Upper lobe of left lung (tissue), 6 donors: ENCODE measurements at regions not wholly inside any gene's neighbourhood (a gene's known extent, or its start where the extent isn't known, plus 50 kb on each side); places are given as distances from the start of the nearest gene placed in this dataset.

Experiments
- ATAC-seq, 2 donors: fragments of 200-7000 bp; cut with Tn5 transposase; one replicate each; pipeline ENCODE4 v1.9.1; 2022; ENCODE audit warnings: mild to moderate bottlenecking in 2 of 2, moderate library complexity in 2 of 2; ENCODE audit not compliant: low FRiP score in 2 of 2
- DNase-seq, 2 donors: peaks; one replicate each; pipeline ENCODE4 v3.0.0-alpha.2; 2019 to 2020
- H3K27ac ChIP-seq, 4 donors: fragments of 200-600 bp; sonication (generic); one replicate each; pipeline ENCODE4 v1.5.1; 2016 to 2019
- H3K27me3 ChIP-seq, 4 donors: fragments of 200-600 bp; sonication (generic); one replicate each; pipeline ENCODE4 v1.5.1; 2017 to 2019
- H3K36me3 ChIP-seq, 4 donors: fragments of 200-600 bp; sonication (generic); one replicate each; pipeline ENCODE4 v1.5.1; 2016 to 2019
- H3K4me1 ChIP-seq, 4 donors: fragments of 200-600 bp; sonication (generic); one replicate each; pipeline ENCODE4 v1.5.1; 2018 to 2019
- H3K4me3 ChIP-seq, 4 donors: fragments of 200-600 bp; sonication (generic); one replicate each; pipeline ENCODE4 v1.5.1; 2017 to 2019; ENCODE audit warnings: mild to moderate bottlenecking in 2 of 4, moderate library complexity in 1 of 4
- H3K9me3 ChIP-seq, 4 donors: fragments of 200-600 bp; sonication (generic); one replicate each; pipeline ENCODE4 v1.5.1; 2018 to 2019
- EP300 ChIP-seq, 4 donors: sonication (generic); formaldehyde crosslinking; IDR thresholded peaks; one replicate each; pipeline ENCODE4 v1.5.1; 2017; ENCODE audit warnings: antibody characterized with exemption in 4 of 4, control low read depth in 2 of 4
- POLR2A ChIP-seq, 4 donors: fragments of 450-650 bp; IDR thresholded peaks; one replicate each; pipeline ENCODE4 v1.5.1; 2016 to 2017; ENCODE audit warnings: antibody characterized with exemption in 4 of 4, mild to moderate bottlenecking in 2 of 4
- POLR2AphosphoS5 ChIP-seq, 2 donors: sonication (generic); formaldehyde crosslinking; IDR thresholded peaks; one replicate each; pipeline ENCODE4 v1.5.1; 2017; ENCODE audit warnings: antibody characterized with exemption in 2 of 2
- WGBS, 2 donors: methylation state at CpG; one replicate each; pipeline ENCODE4 v1.1.5; 2017 to 2018; 5-methylcytosine and 5-hydroxymethylcytosine counted together
- TF ChIP-seq, protein P1 (sequence below), 6 experiments: fragments of 450-650 bp in 4 of 6; fragments of 200-600 bp in 2 of 6; sonication (generic) in 2 of 6; IDR thresholded peaks; one replicate each; pipeline ENCODE4 v1.5.1; 2016 to 2019; ENCODE audit warnings: antibody characterized with exemption in 6 of 6
- donor health status: DM: no; HTN: no; CAD: no; lungs with moderate emphysema.
- donor health status: DM: no; HTN: yes; CAD: no; lungs with severe emphysema.

DNA sequence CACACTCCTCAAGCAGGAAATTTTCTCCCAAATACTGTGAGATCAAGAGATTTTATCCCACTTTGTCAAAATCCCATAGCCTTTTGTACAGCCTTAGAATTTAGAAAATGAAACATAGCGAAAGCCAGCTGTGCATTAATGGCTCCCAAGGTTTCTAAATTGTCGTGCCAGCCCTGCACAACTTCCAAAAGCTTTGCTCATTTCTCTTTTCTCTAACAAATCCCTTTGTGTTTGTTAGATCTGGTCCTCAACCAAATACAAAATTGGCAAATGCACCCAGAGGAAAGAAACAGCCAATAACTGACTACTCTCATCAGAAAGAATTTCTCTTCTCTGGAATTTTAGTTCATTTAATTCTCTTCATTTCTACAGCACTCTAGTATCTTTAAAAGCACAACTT lies 361.1 kb downstream of the INSIG2 start:
- H3K27me3 ChIP-seq, result no peaks in the 10 kb centered on the region
- DNase-seq, result no peak
- no peak overlapping the region for H3K4me3 ChIP-seq
- H3K9me3 ChIP-seq, result no peaks in the 10 kb centered on the region
- H3K4me1 ChIP-seq, result no peaks in the 10 kb centered on the region
- no peak for ATAC-seq
- H3K27ac ChIP-seq, result no peak overlapping the region
- no peak for TF ChIP-seq POLR2AphosphoS5 (IDR thresholded peaks at IDR 0.05)
- no peak for TF ChIP-seq POLR2A (IDR thresholded peaks at IDR 0.05)
- no peak for TF ChIP-seq EP300 (IDR thresholded peaks at IDR 0.05)
- TF ChIP-seq, protein P1, sequence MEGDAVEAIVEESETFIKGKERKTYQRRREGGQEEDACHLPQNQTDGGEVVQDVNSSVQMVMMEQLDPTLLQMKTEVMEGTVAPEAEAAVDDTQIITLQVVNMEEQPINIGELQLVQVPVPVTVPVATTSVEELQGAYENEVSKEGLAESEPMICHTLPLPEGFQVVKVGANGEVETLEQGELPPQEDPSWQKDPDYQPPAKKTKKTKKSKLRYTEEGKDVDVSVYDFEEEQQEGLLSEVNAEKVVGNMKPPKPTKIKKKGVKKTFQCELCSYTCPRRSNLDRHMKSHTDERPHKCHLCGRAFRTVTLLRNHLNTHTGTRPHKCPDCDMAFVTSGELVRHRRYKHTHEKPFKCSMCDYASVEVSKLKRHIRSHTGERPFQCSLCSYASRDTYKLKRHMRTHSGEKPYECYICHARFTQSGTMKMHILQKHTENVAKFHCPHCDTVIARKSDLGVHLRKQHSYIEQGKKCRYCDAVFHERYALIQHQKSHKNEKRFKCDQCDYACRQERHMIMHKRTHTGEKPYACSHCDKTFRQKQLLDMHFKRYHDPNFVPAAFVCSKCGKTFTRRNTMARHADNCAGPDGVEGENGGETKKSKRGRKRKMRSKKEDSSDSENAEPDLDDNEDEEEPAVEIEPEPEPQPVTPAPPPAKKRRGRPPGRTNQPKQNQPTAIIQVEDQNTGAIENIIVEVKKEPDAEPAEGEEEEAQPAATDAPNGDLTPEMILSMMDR (IDR thresholded peaks at IDR 0.05), result no peak
- 81 to 83% methylated on average over 2 of the region's 2 CpGs for whole genome bisulfite sequencing, 2 donors
- H3K36me3 ChIP-seq, result no peaks in the 10 kb centered on the region

DNA sequence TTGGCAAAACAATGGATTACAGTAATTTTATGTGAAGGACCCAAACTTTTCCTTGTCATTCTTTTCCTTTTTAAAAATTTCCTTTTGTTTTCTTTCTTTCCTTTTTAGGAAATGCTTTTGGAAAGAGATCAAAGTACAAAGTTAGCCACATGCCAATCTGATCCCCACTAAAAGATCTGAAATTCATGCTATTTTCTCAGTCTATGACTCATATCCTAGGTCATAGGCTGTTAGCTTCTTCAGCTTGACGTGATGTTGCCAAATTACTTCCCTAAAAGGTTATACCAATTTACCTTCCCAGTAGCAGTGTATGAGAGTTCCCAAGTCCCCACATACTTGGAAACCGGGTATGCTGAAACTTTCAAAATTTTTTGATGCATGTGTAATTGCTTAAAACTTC lies 355.3 kb downstream of the INSIG2 start:
- H3K4me3 ChIP-seq, result no peak overlapping the region
- no peak for ATAC-seq
- DNase-seq, result no peak
- no peaks in the 10 kb centered on the region for H3K36me3 ChIP-seq
- no peak overlapping the region for H3K27ac ChIP-seq
- TF ChIP-seq EP300 (IDR thresholded peaks at IDR 0.05) (no peak), POLR2AphosphoS5 (IDR thresholded peaks at IDR 0.05) (no peak), POLR2A (IDR thresholded peaks at IDR 0.05) (no peak)
- TF ChIP-seq, protein P1 (IDR thresholded peaks at IDR 0.05), result no peak
- no peaks in the 10 kb centered on the region for H3K27me3 ChIP-seq
- H3K9me3 ChIP-seq, result no peaks in the 10 kb centered on the region
- H3K4me1 ChIP-seq, result no peaks in the 10 kb centered on the region
- 37 to 43% methylated on average over 2 of the region's 2 CpGs for WGBS, 2 donors

- ATAC-seq (no peak), DNase-seq (no peak)
- Histone ChIP-seq H3K27me3 (no peaks in the 10 kb centered on the region), H3K4me3 (no peak overlapping the region), H3K36me3 (no peaks in the 10 kb centered on the region), H3K9me3 (no peaks in the 10 kb centered on the region), H3K27ac (no peak overlapping the region), H3K4me1 (no peaks in the 10 kb centered on the region)
- WGBS, 2 donors, result 68 to 77% methylated on average over 3 of the region's 3 CpGs
- no peak for TF ChIP-seq EP300 (IDR thresholded peaks at IDR 0.05)
Observed at GRCh38 chr2:118442996-118443553, 354.8 kb downstream of the INSIG2 start.

DNA sequence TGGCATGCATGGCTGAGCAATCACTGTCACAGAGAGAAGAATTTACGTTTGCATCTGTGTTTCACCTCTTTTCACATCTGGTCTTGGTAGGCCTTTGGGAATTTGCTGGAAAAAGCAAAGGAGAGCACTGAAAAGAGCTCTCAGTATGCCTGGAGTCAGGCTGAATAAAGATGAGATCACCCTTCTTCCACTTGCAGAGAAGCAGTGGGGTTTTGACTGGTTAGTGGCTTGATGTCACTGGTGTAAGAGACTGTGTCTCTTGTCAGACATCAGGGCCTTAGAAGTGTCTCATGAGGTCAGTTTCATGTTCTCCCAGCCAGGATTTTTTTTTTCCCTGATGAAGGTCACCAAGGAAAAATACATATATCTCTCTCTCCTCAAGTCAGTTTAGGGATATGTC lies 353.8 kb downstream of the INSIG2 start:
- Histone ChIP-seq H3K9me3 (no peaks in the 10 kb centered on the region), H3K4me1 (no peaks in the 10 kb centered on the region), H3K4me3 (no peak overlapping the region), H3K27me3 (no peaks in the 10 kb centered on the region), H3K36me3 (no peaks in the 10 kb centered on the region), H3K27ac (no peak overlapping the region)
- DNase-seq, result no peak
- TF ChIP-seq, protein P1 (IDR thresholded peaks at IDR 0.05), result no peak
- TF ChIP-seq POLR2A (IDR thresholded peaks at IDR 0.05) (no peak), EP300 (IDR thresholded peaks at IDR 0.05) (no peak), POLR2AphosphoS5 (IDR thresholded peaks at IDR 0.05) (no peak)
- WGBS, 2 donors, result 48 to 62% methylated on average over 1 of the region's 1 CpG
- no peak for ATAC-seq

DNA sequence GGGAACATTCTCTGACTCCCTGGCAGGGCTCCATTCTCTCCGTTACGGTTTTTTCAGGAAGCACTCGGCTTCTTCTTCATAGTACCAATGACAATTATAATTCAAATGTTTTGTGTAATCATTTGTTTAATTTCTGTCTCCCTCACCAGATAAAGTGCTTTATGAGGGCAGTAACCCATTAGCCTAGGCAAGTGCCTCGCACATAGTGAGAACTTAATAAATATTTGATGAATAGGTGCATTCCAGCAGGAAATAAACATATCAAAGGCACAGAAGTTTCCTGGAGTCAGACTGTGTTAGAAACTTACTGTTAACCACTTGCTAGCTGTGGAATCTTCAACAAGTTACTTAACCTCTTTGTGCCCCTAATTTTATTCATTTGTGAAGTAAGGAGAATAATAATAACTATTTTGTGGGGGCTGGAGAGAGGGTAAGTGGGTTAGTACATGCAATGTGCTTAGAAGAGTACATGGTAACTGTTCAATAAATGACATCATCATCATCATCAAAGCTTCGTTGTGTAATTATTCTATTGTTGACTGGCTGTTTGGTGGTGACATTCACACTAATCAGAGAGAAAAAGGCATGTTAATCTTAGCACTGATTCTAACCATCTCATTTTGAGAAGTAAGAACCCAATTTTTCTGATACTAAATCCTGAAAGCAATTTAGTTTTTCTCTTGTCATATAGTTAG lies 352.3 kb downstream of the INSIG2 start:
- no peaks in the 10 kb centered on the region for H3K9me3 ChIP-seq
- H3K4me1 ChIP-seq, result no peaks in the 10 kb centered on the region
- H3K27me3 ChIP-seq, result no peaks in the 10 kb centered on the region
- no peak overlapping the region for H3K27ac ChIP-seq
- no peak for ATAC-seq
- H3K4me3 ChIP-seq, result no peak overlapping the region
- no peaks in the 10 kb centered on the region for H3K36me3 ChIP-seq
- TF ChIP-seq POLR2A (IDR thresholded peaks at IDR 0.05), result no peak
- TF ChIP-seq POLR2AphosphoS5 (IDR thresholded peaks at IDR 0.05), result no peak
- TF ChIP-seq, protein P1 (IDR thresholded peaks at IDR 0.05), result no peak
- no peak for TF ChIP-seq EP300 (IDR thresholded peaks at IDR 0.05)
- no peak for DNase-seq
- 39% methylated on average over 5 of the region's 5 CpGs for WGBS, 2 donors
